Neural cell (in vitro differentiated cells): ENCODE measurements at regions not wholly inside any gene's neighbourhood (a gene's known extent, or its start where the extent isn't known, plus 50 kb on each side); places are given as distances from the start of the nearest gene placed in this dataset.

ENCODE experiments used
- H2AFZ ChIP-seq: fragments of 200-600, 300-800 bp; sonication (generic), shearing (Covaris generic); 2 replicates; pipeline ENCODE4 v1.6.0; 2014; ENCODE audit warnings: low read depth, mild to moderate bottlenecking, antibody characterized with exemption, low read length, moderate library complexity
- H3F3A ChIP-seq: fragments of 200-600 bp; shearing (Covaris generic); 2 replicates; pipeline ENCODE4 v1.6.1; 2016; ENCODE audit warnings: mild to moderate bottlenecking, moderate library complexity, mixed read lengths, antibody characterized with exemption, low read length; ENCODE audit not compliant: insufficient read depth, poor library complexity, severe bottlenecking
- H3K27ac ChIP-seq: fragments of 200-600, 300-800 bp; sonication (generic), shearing (Covaris generic); 2 replicates; pipeline ENCODE4 v1.5.1; 2014; ENCODE audit warnings: mild to moderate bottlenecking, low read length, moderate library complexity
- H3K27me3 ChIP-seq: fragments of 300-800, 200-600 bp; sonication (generic), shearing (Covaris generic); 2 replicates; pipeline ENCODE4 v1.6.0; 2014; ENCODE audit warnings: mild to moderate bottlenecking, low read depth, low read length, moderate library complexity; ENCODE audit not compliant: insufficient read depth
- H3K36me3 ChIP-seq: fragments of 300-800, 200-600 bp; sonication (generic), shearing (Covaris generic); 2 replicates; pipeline ENCODE4 v1.5.1; 2014; ENCODE audit warnings: mild to moderate bottlenecking, antibody characterized with exemption, low read length, moderate library complexity; ENCODE audit not compliant: insufficient read depth
- H3K4me2 ChIP-seq: fragments of 300-800, 200-600 bp; sonication (generic), shearing (Covaris generic); 2 replicates; pipeline ENCODE4 v1.6.0; 2014; ENCODE audit warnings: mild to moderate bottlenecking, low read length
- H3K4me3 ChIP-seq: fragments of 300-800, 200-600 bp; sonication (generic), shearing (Covaris generic); 2 replicates; pipeline ENCODE4 v1.5.1; 2014; ENCODE audit warnings: mild to moderate bottlenecking, low read length, moderate library complexity
- H3K79me2 ChIP-seq: fragments of 200-600 bp; shearing (Covaris generic); replicated peaks from 2 replicates; pipeline ENCODE4 v1.6.0; 2014; ENCODE audit warnings: mild to moderate bottlenecking, low read length, moderate library complexity; ENCODE audit not compliant: insufficient read depth
- H3K9ac ChIP-seq: fragments of 300-800, 200-600 bp; sonication (generic), shearing (Covaris generic); 2 replicates; pipeline ENCODE4 v1.6.1; 2016; ENCODE audit warnings: mild to moderate bottlenecking, low read length, mixed read lengths
- H3K9me2 ChIP-seq: fragments of 200-600 bp; shearing (Covaris generic); 2 replicates; pipeline ENCODE4 v1.6.1; 2016; ENCODE audit warnings: mild to moderate bottlenecking, low read length, mixed read lengths; ENCODE audit not compliant: insufficient read depth
- H3K9me3 ChIP-seq: fragments of 200-600, 300-800 bp; sonication (generic), shearing (Covaris generic); 2 replicates; pipeline ENCODE4 v1.6.1; 2016; ENCODE audit warnings: mild to moderate bottlenecking, mixed run types, low read length, moderate library complexity, mixed read lengths
- H4K20me1 ChIP-seq: fragments of 200-600 bp; shearing (Covaris generic); 2 replicates; pipeline ENCODE4 v1.6.1; 2016; ENCODE audit warnings: mild to moderate bottlenecking, mixed run types; ENCODE audit not compliant: insufficient read depth
- CTCF ChIP-seq: fragments of 450-650 bp; IDR thresholded peaks from 2 replicates; pipeline ENCODE4 v1.5.1; 2014; ENCODE audit warnings: antibody characterized with exemption, mild to moderate bottlenecking, moderate library complexity; ENCODE audit not compliant: poor library complexity, severe bottlenecking
- EP300 ChIP-seq: fragments of 450-650 bp; conservative IDR thresholded peaks from 2 replicates; pipeline ENCODE4 v1.6.1; 2014; ENCODE audit warnings: antibody characterized with exemption, mild to moderate bottlenecking, moderate library complexity; ENCODE audit not compliant: poor library complexity, severe bottlenecking
- EZH2 ChIP-seq: fragments of 200-600, 300-800 bp; shearing (Covaris generic), sonication (generic); IDR thresholded peaks from 2 replicates; pipeline ENCODE4 v1.6.1; 2014; ENCODE audit warnings: antibody characterized with exemption, low read length, borderline replicate concordance, mild to moderate bottlenecking; ENCODE audit not compliant: insufficient read depth, poor library complexity, severe bottlenecking
- MXI1 ChIP-seq: fragments of 450-650 bp; conservative IDR thresholded peaks from 2 replicates; pipeline ENCODE4 v1.6.1; 2014; ENCODE audit warnings: antibody characterized with exemption, mild to moderate bottlenecking; ENCODE audit not compliant: poor library complexity, severe bottlenecking
- POLR2AphosphoS5 ChIP-seq: IDR thresholded peaks from 2 replicates; pipeline ENCODE4 v1.6.1; 2012
- RAD21 ChIP-seq: fragments of 450-650 bp; conservative IDR thresholded peaks from 2 replicates; pipeline ENCODE4 v1.6.1; 2014; ENCODE audit warnings: antibody characterized with exemption, mild to moderate bottlenecking, moderate library complexity
- REST ChIP-seq: IDR thresholded peaks from 2 replicates; pipeline ENCODE4 v1.6.1; 2012; ENCODE audit warnings: borderline replicate concordance
- SMC3 ChIP-seq: fragments of 450-650 bp; conservative IDR thresholded peaks from 2 replicates; pipeline ENCODE4 v1.6.1; 2014; ENCODE audit warnings: antibody characterized with exemption, mild to moderate bottlenecking, moderate library complexity; ENCODE audit not compliant: poor library complexity
- TAF1 ChIP-seq: IDR thresholded peaks from 2 replicates; pipeline ENCODE4 v1.6.1; 2012; ENCODE audit warnings: low read depth

- TF ChIP-seq REST, result no peak
- TF ChIP-seq MXI1, result no peak
- no peak for TF ChIP-seq TAF1
- TF ChIP-seq RAD21, result no peak
- TF ChIP-seq POLR2AphosphoS5, result no peak
- TF ChIP-seq EP300, result no peak
- no peak for TF ChIP-seq EZH2
- TF ChIP-seq SMC3, result no peak
- TF ChIP-seq CTCF, result no peak
Measured at GRCh38 chr22:48051796-48052620, 1289.6 kb downstream of the TBC1D22A start.

GRCh38 chr22:48050836-48051235 is 1288.4 kb downstream of the TBC1D22A start:
- Histone ChIP-seq H3K9ac (no peak overlapping the region), H3K79me2 (no peaks in the 10 kb centered on the region), H3K4me2 (no peak overlapping the region), H3K4me3 (no peak overlapping the region), H2AFZ (no peak overlapping the region), H4K20me1 (no peaks in the 10 kb centered on the region), H3K9me3 (no peaks in the 10 kb centered on the region), H3F3A (no peaks in the 10 kb centered on the region), H3K27me3 (no peaks in the 10 kb centered on the region), H3K9me2 (no peaks in the 10 kb centered on the region), H3K36me3 (no peaks in the 10 kb centered on the region), H3K27ac (no peak overlapping the region)
- no peak for TF ChIP-seq SMC3

More at GRCh38 chr22:48051796-48052620, 1289.6 kb downstream of the TBC1D22A start:
- Histone ChIP-seq H3K27ac (no peak overlapping the region), H3K4me3 (no peak overlapping the region), H3K27me3 (no peaks in the 10 kb centered on the region), H4K20me1 (no peaks in the 10 kb centered on the region), H3K9me3 (no peaks in the 10 kb centered on the region), H3K4me2 (no peak overlapping the region), H3F3A (no peaks in the 10 kb centered on the region), H3K9me2 (no peaks in the 10 kb centered on the region), H3K9ac (no peak overlapping the region), H3K79me2 (no peaks in the 10 kb centered on the region), H3K36me3 (no peaks in the 10 kb centered on the region), H2AFZ (no peak overlapping the region)
